ENCODE measurements at regions not wholly inside any gene's neighbourhood (a gene's known extent, or its start where the extent isn't known, plus 50 kb on each side); places are given as distances from the start of the nearest gene placed in this dataset.

GRCh38 chr1:218164930-218165700 lies 120.0 kb upstream of the RRP15 start:
- H3K79me1 ChIP-seq (ENCODE audit: low read depth, low read length): no peaks in the 10 kb centered on the region
- WGBS, 2 experiments (ENCODE audit: extremely low coverage in 1 of 2, insufficient coverage in 1 of 2, insufficient read length in 1 of 2, insufficient replicate concordance in 2 of 2, low coverage in 1 of 2, low lambda C conversion rate in 2 of 2, missing lambda C conversion rate in 1 of 2): 1% methylated on average over 37 of the region's 80 CpGs; no CpG with 5 or more reads in 1 of the 2 experiments
- POLR2A ChIA-PET (ENCODE audit: partially characterized antibody): interaction anchor here (1.6 to 2.0 kb wide), 2 partner anchors 9 to 10 kb away, joined by 5 to 11 read pairs; no protein-coding TSS in a partner anchor
- TF ChIP-seq NANOG (IDR thresholded peaks at IDR 0.05; ENCODE audit: insufficient read depth, low read depth, low read length, poor library complexity, severe bottlenecking) (no peak), ASH2L (IDR thresholded peaks at IDR 0.05; ENCODE audit: low read length) (peak; percentile 95), PHF8 (conservative IDR thresholded peaks at IDR 0.05; ENCODE audit: low read depth, low read length) (peak; percentile 39; the same call in 1 of the 2 replicates), TCF12 (IDR thresholded peaks at IDR 0.05; ENCODE audit: low read depth, low read length) (no peak), KDM4A (IDR thresholded peaks at IDR 0.05; ENCODE audit: low read depth, low read length, severe bottlenecking) (peak; percentile 96), YY1 (IDR thresholded peaks at IDR 0.05; ENCODE audit: low read depth, low read length) (no peak), TAF1 (IDR thresholded peaks at IDR 0.05; ENCODE audit: low read depth, low read length) (peak; percentile 45), E2F6 (IDR thresholded peaks at IDR 0.05) (no peak), TAF7 (optimal IDR thresholded peaks at IDR 0.05; ENCODE audit: borderline replicate concordance, low read depth, low read length) (peak; percentile 42), SP2 (IDR thresholded peaks at IDR 0.05; ENCODE audit: low read length) (no peak), RBBP5 (IDR thresholded peaks at IDR 0.05; ENCODE audit: borderline replicate concordance, low read depth, low read length) (peak; percentile 80)

More at GRCh38 chr1:218164930-218165700, 120.0 kb upstream of the RRP15 start:
- H2BK15ac ChIP-seq (ENCODE audit: low read length): no peak overlapping the region
- H2BK5ac ChIP-seq (ENCODE audit: low read depth, low read length): peak overlapping the region; percentile 86; the same call in 1 of the 2 replicates
- no peaks in the 10 kb centered on the region for H4K20me1 ChIP-seq (replicated peaks in 1 of 2; ENCODE audit: control insufficient read depth in 1 of 2, insufficient read depth in 2 of 2, low read length in 2 of 2)
- H3K27ac ChIP-seq (ENCODE audit: low read depth, low read length): no peak overlapping the region
- peaks cover 0 to 9% (median 0%) of the 10 kb centered on the region in 4 experiments; a peak in 1 of 7 replicates for H3K4me1 ChIP-seq (replicated peaks in 1 of 4; ENCODE audit: control insufficient read depth in 3 of 4, insufficient read depth in 4 of 4, low read length in 3 of 4)
- no peak for FAIRE-seq
- peak overlapping the region; percentile 73 to 83 (median 80) for H3K4me3 ChIP-seq (ENCODE audit: extremely low read depth in 1 of 4, insufficient read depth in 2 of 4, low read depth in 3 of 4, low read length in 4 of 4)
- no peaks in the 10 kb centered on the region for H3K36me3 ChIP-seq (ENCODE audit: control insufficient read depth in 2 of 4, insufficient read depth in 4 of 4, low read length in 3 of 4)
- H3K14ac ChIP-seq (ENCODE audit: insufficient read length): no peak overlapping the region
- peaks cover 9% of the 10 kb centered on the region; the same call in 1 of the 2 replicates for H3K23me2 ChIP-seq (ENCODE audit: low read depth, low read length)
- H3K79me2 ChIP-seq (ENCODE audit: control insufficient read depth in 1 of 2, insufficient read depth in 2 of 2, low read length in 2 of 2): no peaks in the 10 kb centered on the region
- no peak overlapping the region for H3K4ac ChIP-seq (replicated peaks; ENCODE audit: insufficient read length, low read depth, low read length)
- H3K23ac ChIP-seq (ENCODE audit: insufficient read length): no peak overlapping the region
- H2BK12ac ChIP-seq (ENCODE audit: low read depth, low read length): no peak overlapping the region
- H3K9me3 ChIP-seq (ENCODE audit: insufficient read depth in 2 of 2, low read depth in 1 of 2, low read length in 1 of 2): no peaks in the 10 kb centered on the region
- peak overlapping the region; percentile 81; the same call in 1 of the 2 replicates for H2AFZ ChIP-seq (ENCODE audit: low read length)
- H4K91ac ChIP-seq (replicated peaks; ENCODE audit: insufficient read length, low read length): no peak overlapping the region
- H3K9ac ChIP-seq (replicated peaks in 1 of 4; ENCODE audit: extremely low read depth in 1 of 4, low read depth in 3 of 4, low read length in 3 of 4): peak overlapping the region; percentile 25 to 54 (median 35); a peak in 6 of 7 replicates
- no peaks in the 10 kb centered on the region; a peak in 2 of 7 replicates for H3K27me3 ChIP-seq (replicated peaks in 1 of 4; ENCODE audit: control insufficient read depth in 3 of 4, extremely low read depth in 1 of 4, insufficient read depth in 3 of 4, low read length in 3 of 4)
- peak; percentile 33 to 84 for DNase-seq (ENCODE audit: low read depth in 1 of 2, low spot score in 2 of 2)
- no peak overlapping the region for H3K56ac ChIP-seq (replicated peaks; ENCODE audit: insufficient read length, low read depth, low read length)
- H4K8ac ChIP-seq (ENCODE audit: extremely low read depth, insufficient read depth, low read length): peak overlapping the region; percentile 79; the same call in 1 of the 2 replicates
- no peak overlapping the region for H2AK5ac ChIP-seq (ENCODE audit: low read depth, low read length)
- peak overlapping the region; percentile 94 to 98 for H3K4me2 ChIP-seq (ENCODE audit: insufficient read depth in 1 of 2, low read depth in 2 of 2, low read length in 2 of 2)
- no peak overlapping the region for H2BK120ac ChIP-seq (replicated peaks; ENCODE audit: low read depth, low read length)
- CTCF ChIA-PET (ENCODE audit: partially characterized antibody): interaction anchor here (0.8 to 1.2 kb wide), 3 partner anchors 16 to 277 kb away, joined by 3 to 4 read pairs (median 3); no protein-coding TSS in a partner anchor
- peak overlapping the region; percentile 64 for H4K5ac ChIP-seq (ENCODE audit: insufficient read length, low read depth, low read length)
- H3K18ac ChIP-seq (ENCODE audit: extremely low read depth, low read length): peak overlapping the region; percentile 81; the same call in 1 of the 2 replicates
- no peak overlapping the region for H2BK20ac ChIP-seq (ENCODE audit: low read length)
